Fibroblast of lung (primary cell): ENCODE measurements at regions not wholly inside any gene's neighbourhood (a gene's known extent, or its start where the extent isn't known, plus 50 kb on each side); places are given as distances from the start of the nearest gene placed in this dataset.

Experiments used
- DNase-seq, 2 donors: peaks; one replicate each; pipeline versions ENCODE4 v3.0.0 to v3.0.0-alpha.2; 2010; ENCODE audit warnings: low read depth in 2 of 2
- H2AFZ ChIP-seq: 2 replicates; pipeline ENCODE4 v1.5.1; 2012; ENCODE audit warnings: low read length, control low read depth, inconsistent platforms
- H3K27ac ChIP-seq: 2 replicates; pipeline ENCODE4 v1.5.1; 2011; ENCODE audit warnings: low read length, control low read depth; ENCODE audit not compliant: insufficient read depth
- H3K27me3 ChIP-seq: 2 replicates; pipeline ENCODE4 v1.5.1; 2011; ENCODE audit warnings: mild to moderate bottlenecking, low read length; ENCODE audit not compliant: control insufficient read depth, insufficient read depth
- H3K36me3 ChIP-seq: 2 replicates; pipeline ENCODE4 v1.5.1; 2011; ENCODE audit warnings: low read length; ENCODE audit not compliant: control insufficient read depth, insufficient read depth
- H3K4me1 ChIP-seq: 2 replicates; pipeline ENCODE4 v1.5.1; 2011; ENCODE audit warnings: low read length; ENCODE audit not compliant: control insufficient read depth, insufficient read depth; ENCODE audit errors: extremely low read depth
- H3K4me2 ChIP-seq: 2 replicates; pipeline ENCODE4 v1.5.1; 2011; ENCODE audit warnings: low read length, control low read depth; ENCODE audit not compliant: insufficient read depth; ENCODE audit errors: extremely low read depth
- H3K4me3 ChIP-seq, 4 experiments: fragments of 200-600 bp in 1 of 4; sonication (generic) in 1 of 4; replicated peaks in 1 of 4; 2 replicates each; pipeline ENCODE4 v1.5.1; 2011 to 2016; ENCODE audit warnings: low read length in 4 of 4, low read depth in 3 of 4, mild to moderate bottlenecking in 3 of 4, control low read depth in 2 of 4, inconsistent platforms in 1 of 4, mixed read lengths in 1 of 4; ENCODE audit not compliant: insufficient read depth in 1 of 4; ENCODE audit errors: control extremely low read depth in 1 of 4
- H3K79me2 ChIP-seq: 2 replicates; pipeline ENCODE4 v1.5.1; 2012; ENCODE audit warnings: mild to moderate bottlenecking, low read length, inconsistent platforms; ENCODE audit not compliant: control insufficient read depth, insufficient read depth
- H3K9ac ChIP-seq: 2 replicates; pipeline ENCODE4 v1.5.1; 2011; ENCODE audit warnings: mild to moderate bottlenecking, low read length, control low read depth; ENCODE audit not compliant: insufficient read depth
- H3K9me3 ChIP-seq: 2 replicates; pipeline ENCODE4 v1.5.1; 2012; ENCODE audit warnings: low read depth, low read length; ENCODE audit not compliant: control insufficient read depth, insufficient read depth
- H4K20me1 ChIP-seq: 2 replicates; pipeline ENCODE4 v1.5.1; 2011; ENCODE audit warnings: low read length; ENCODE audit not compliant: control insufficient read depth, insufficient read depth; ENCODE audit errors: extremely low read depth
- CTCF ChIP-seq, 2 donors: IDR thresholded peaks in 1 of 2; conservative IDR thresholded peaks in 1 of 2; 1 replicate in 1 of 2; 2 replicates in 1 of 2; pipeline ENCODE4 v1.5.1; 2011 to 2012; ENCODE audit warnings: low read length in 2 of 2, control low read depth in 1 of 2, inconsistent platforms in 1 of 2, low read depth in 1 of 2, mild to moderate bottlenecking in 1 of 2
- EZH2 ChIP-seq: IDR thresholded peaks from 2 replicates; pipeline ENCODE4 v1.5.1; 2012; ENCODE audit warnings: low read length, control low read depth, mild to moderate bottlenecking; ENCODE audit errors: missing control alignments

- Histone ChIP-seq H3K27ac (no peak overlapping the region), H3K79me2 (no peaks in the 10 kb centered on the region), H3K4me2 (no peak overlapping the region), H3K4me3 (no peak overlapping the region), H4K20me1 (no peaks in the 10 kb centered on the region), H2AFZ (no peak overlapping the region), H3K9me3 (no peaks in the 10 kb centered on the region), H3K4me1 (no peaks in the 10 kb centered on the region), H3K36me3 (no peaks in the 10 kb centered on the region), H3K9ac (no peak overlapping the region), H3K27me3 (peaks cover 9% of the 10 kb centered on the region)
- TF ChIP-seq EZH2 (no peak), CTCF (conservative IDR thresholded peaks at IDR 0.05 in 1 of 2, IDR thresholded peaks at IDR 0.05 in 1 of 2; ENCODE audit: low read depth in 1 of 2, low read length in 2 of 2) (no peak)
- no peak for DNase-seq
These were observed 105.5 kb downstream of the TEX26 start for GRCh38 chr13:31037874-31038500.

- TF ChIP-seq CTCF (conservative IDR thresholded peaks at IDR 0.05 in 1 of 2, IDR thresholded peaks at IDR 0.05 in 1 of 2; ENCODE audit: low read depth in 1 of 2, low read length in 2 of 2), result no peak
- no peak for TF ChIP-seq EZH2
- no peak overlapping the region for H2AFZ ChIP-seq
- H4K20me1 ChIP-seq, result no peaks in the 10 kb centered on the region
- no peak for DNase-seq
- H3K4me2 ChIP-seq, result no peak overlapping the region
- H3K79me2 ChIP-seq, result no peaks in the 10 kb centered on the region
- no peak overlapping the region for H3K27ac ChIP-seq
- peaks cover 9% of the 10 kb centered on the region for H3K27me3 ChIP-seq
- no peak overlapping the region for H3K9ac ChIP-seq
- H3K36me3 ChIP-seq, result no peaks in the 10 kb centered on the region
- no peak overlapping the region for H3K4me3 ChIP-seq
- no peaks in the 10 kb centered on the region for H3K9me3 ChIP-seq
- H3K4me1 ChIP-seq, result no peaks in the 10 kb centered on the region
These were observed 104.6 kb downstream of the TEX26 start for GRCh38 chr13:31036731-31037695.

GRCh38 chr13:31035185-31035965, 102.9 kb downstream of the TEX26 start:
- H2AFZ ChIP-seq, result no peak overlapping the region
- H3K9me3 ChIP-seq, result no peaks in the 10 kb centered on the region
- no peaks in the 10 kb centered on the region for H3K79me2 ChIP-seq
- H3K4me3 ChIP-seq, result no peak overlapping the region
- H3K27ac ChIP-seq, result no peak overlapping the region
- H3K4me1 ChIP-seq, result no peaks in the 10 kb centered on the region
- no peaks in the 10 kb centered on the region for H3K36me3 ChIP-seq
- peak overlapping the region; percentile 79 for H3K4me2 ChIP-seq
- no peak overlapping the region for H3K9ac ChIP-seq
- peak; percentile 51 to 67 for DNase-seq
- peaks cover 9% of the 10 kb centered on the region for H3K27me3 ChIP-seq
- H4K20me1 ChIP-seq, result no peaks in the 10 kb centered on the region
- TF ChIP-seq EZH2 (peak; percentile 11), CTCF (conservative IDR thresholded peaks at IDR 0.05 in 1 of 2, IDR thresholded peaks at IDR 0.05 in 1 of 2; ENCODE audit: low read depth in 1 of 2, low read length in 2 of 2) (no peak)
